ENCODE measurements at regions not wholly inside any gene's neighbourhood (a gene's known extent, or its start where the extent isn't known, plus 50 kb on each side); places are given as distances from the start of the nearest gene placed in this dataset.

DNA sequence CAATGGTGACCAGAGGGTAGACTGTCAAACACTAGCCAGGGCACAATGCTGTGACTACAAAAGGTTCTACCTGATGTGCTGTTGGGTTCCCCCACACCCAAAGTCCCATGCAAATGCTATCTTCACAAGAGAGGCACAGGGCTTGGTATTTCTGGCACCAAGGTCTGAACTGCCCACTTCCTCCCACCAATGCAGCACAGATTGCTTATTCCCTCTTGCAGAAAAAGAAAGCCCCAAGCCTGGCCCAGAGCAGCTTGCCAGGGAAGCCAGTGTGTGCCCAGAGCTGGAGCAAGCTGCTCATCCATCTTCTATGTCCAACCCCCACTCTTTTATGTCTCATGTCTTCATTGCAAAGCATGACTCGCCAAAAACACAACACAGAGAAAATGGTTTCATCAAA is 149.4 kb upstream of the CAMK1G start:
- Histone ChIP-seq H2AFZ (ENCODE audit: low read depth, low read length) (no peak overlapping the region), H3K4me1 (ENCODE audit: insufficient read depth, low read length) (no peaks in the 10 kb centered on the region), H3K27me3 (ENCODE audit: insufficient read depth, low read length) (no peaks in the 10 kb centered on the region), H3K4me3 (ENCODE audit: low read length) (no peak overlapping the region), H3K36me3 (ENCODE audit: insufficient read depth, low read length) (no peaks in the 10 kb centered on the region), H3K9me3 (ENCODE audit: low read length) (no peaks in the 10 kb centered on the region)

DNA sequence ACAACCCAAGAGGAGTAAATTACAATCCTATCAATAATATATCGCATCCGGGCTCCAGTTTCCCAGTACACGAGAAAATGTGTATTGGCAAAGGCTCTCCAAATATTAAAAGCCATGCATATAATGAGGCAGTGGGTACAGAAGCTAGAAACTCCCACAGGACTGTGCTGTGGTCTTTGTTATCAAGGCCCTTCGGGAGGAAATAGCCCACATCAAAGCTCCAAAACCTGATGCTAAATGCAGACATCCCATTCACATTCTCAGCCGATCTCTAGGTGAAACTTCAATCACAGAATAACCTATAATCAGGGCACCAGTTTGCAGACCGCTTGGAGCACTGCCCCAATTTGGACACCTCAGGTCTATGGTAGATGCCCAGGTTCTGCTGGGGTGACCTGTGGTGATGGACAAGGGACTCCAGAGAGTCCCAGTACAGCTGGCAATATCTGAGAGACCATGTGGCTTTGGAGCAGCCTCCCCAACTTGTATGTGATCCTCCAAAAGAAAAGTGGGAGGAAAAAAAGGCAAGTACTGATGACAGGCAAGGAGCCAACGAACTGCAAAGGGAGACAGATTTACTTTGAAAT is 148.8 kb upstream of the CAMK1G start:
- H3K4me3 ChIP-seq (ENCODE audit: low read length), result no peak overlapping the region
- H3K36me3 ChIP-seq (ENCODE audit: insufficient read depth, low read length), result no peaks in the 10 kb centered on the region
- H3K27me3 ChIP-seq (ENCODE audit: insufficient read depth, low read length), result no peaks in the 10 kb centered on the region
- no peaks in the 10 kb centered on the region for H3K9me3 ChIP-seq (ENCODE audit: low read length)
- H2AFZ ChIP-seq (ENCODE audit: low read depth, low read length), result no peak overlapping the region
- no peaks in the 10 kb centered on the region for H3K4me1 ChIP-seq (ENCODE audit: insufficient read depth, low read length)

DNA sequence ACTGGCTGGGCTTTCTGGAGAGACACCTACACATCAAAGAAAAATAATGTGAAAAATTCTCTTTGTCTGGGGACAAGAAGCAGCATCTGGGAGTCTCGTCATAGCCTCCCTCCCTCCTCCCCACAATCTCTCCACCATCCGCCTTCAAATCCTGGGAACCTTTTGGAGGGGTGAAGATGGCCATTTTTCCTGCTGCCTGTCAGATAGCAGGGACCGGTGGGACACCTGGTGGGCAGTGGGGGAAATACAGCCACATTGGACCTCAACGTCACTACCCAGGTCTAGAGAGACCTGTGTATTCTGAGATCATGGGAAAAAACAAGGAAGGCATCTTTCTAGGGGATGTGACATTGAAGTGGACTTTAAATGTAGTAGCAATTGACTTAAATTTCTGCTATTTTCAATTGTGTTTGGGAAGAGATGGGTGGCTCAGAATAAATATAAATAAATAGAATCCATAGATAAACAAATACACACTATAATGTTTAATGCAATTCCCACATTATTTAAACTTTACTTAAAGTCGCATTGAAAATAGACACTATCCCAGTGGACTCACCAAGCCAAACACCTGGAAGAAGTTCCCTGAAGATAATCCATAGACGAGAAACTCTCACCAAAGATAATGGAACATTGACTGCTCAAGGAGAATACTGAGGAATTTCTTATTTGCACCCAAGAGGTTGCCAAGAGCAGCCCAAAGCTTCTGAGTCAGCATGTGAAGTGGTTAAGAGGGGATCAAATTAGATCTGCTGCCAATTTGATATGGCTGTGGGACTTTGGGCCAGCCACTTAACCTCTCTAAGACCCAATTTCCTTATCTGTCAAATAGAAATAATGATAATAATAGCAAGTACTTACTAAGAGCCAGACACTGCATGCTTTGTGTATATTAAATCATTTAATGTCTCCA is 147.6 kb upstream of the CAMK1G start:
- H3K4me3 ChIP-seq (ENCODE audit: low read length), result no peak overlapping the region
- no peaks in the 10 kb centered on the region for H3K4me1 ChIP-seq (ENCODE audit: insufficient read depth, low read length)
- H3K36me3 ChIP-seq (ENCODE audit: insufficient read depth, low read length), result no peaks in the 10 kb centered on the region
- H2AFZ ChIP-seq (ENCODE audit: low read depth, low read length), result no peak overlapping the region
- H3K9me3 ChIP-seq (ENCODE audit: low read length), result no peaks in the 10 kb centered on the region
- no peaks in the 10 kb centered on the region for H3K27me3 ChIP-seq (ENCODE audit: insufficient read depth, low read length)

DNA sequence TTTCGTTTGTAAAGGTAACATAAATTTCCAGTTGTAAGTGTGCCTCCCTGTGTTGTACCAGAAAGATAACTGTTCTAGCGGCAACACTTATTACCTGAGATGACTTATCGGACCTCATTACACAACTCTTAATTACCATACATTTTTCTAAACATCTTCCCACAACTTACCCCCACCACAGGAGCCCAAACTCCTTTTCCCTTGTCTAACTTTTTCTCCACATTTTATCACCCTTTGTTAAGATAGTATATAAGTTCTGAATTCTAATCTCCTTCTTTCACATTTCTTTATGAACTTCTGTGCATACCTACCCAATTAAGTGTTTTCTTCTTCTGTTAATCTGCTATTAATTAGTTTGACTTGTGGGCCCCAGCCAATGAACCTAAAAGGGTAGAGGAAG is 143.7 kb upstream of the CAMK1G start:
- Histone ChIP-seq H3K36me3 (ENCODE audit: insufficient read depth, low read length) (no peaks in the 10 kb centered on the region), H3K27me3 (ENCODE audit: insufficient read depth, low read length) (no peaks in the 10 kb centered on the region), H3K4me3 (ENCODE audit: low read length) (no peak overlapping the region), H3K9me3 (ENCODE audit: low read length) (no peaks in the 10 kb centered on the region), H2AFZ (ENCODE audit: low read depth, low read length) (no peak overlapping the region), H3K4me1 (ENCODE audit: insufficient read depth, low read length) (no peaks in the 10 kb centered on the region)

DNA sequence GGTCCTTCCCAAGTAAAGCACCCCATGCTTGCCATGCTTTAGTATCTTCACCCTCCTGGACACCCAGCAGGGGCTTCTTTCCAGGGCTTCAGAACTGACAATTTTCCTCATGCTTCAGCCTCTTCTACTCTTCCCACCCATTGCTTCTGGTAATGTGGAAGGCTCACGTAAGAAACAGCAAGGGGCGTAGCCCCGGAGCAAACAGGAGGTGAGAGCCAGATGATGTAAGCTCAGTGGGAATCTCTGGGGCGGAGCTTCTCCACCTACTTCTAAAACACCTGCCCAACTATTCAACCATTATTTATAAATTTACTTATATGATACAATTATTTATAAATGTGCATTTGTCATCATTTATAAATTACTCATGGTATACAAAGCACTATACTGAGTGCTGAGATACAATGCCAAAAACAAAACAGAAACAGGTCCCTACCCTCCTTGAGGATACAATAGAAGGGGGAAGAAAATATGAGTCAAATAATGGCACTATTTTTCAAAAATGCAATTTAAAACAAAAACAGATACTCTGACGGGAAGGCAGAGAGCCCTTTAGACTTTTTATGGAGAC is 140.1 kb upstream of the CAMK1G start:
- Histone ChIP-seq H3K27me3 (ENCODE audit: insufficient read depth, low read length) (no peaks in the 10 kb centered on the region), H2AFZ (ENCODE audit: low read depth, low read length) (no peak overlapping the region), H3K9me3 (ENCODE audit: low read length) (no peaks in the 10 kb centered on the region), H3K4me1 (ENCODE audit: insufficient read depth, low read length) (no peaks in the 10 kb centered on the region), H3K4me3 (ENCODE audit: low read length) (no peak overlapping the region), H3K36me3 (ENCODE audit: insufficient read depth, low read length) (no peaks in the 10 kb centered on the region)

DNA sequence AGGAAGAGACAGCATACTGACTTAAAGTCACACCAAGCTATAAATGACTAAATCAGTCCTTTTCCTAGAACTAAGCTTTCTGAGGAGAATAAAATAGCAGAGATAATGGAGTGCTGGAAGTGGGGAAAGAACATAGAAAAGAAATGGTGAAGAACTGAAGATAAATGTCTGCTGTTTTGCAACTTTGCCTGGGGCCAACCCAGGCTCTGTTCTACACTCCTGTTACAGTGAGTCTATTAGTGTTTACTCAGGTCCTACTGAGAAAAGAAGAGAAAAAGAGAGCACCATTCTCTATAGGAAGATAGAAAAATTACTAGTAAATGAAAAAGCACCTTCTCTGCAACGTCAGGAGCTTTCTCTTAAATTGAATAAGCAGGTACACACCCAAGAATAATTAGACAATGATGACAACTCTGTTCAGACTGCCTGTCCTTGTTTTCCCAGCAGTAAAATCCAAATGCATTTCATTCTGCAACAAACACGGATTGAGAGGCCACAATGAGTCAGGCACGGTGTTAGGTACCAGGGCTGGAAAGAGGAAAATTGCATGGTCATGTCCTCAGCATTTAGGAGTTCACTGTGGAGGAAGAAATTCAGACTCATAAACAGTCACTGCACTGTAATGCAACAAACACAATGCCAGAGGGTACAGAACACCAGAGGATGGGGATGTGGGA is 139.4 kb upstream of the CAMK1G start:
- no peak overlapping the region for H2AFZ ChIP-seq (ENCODE audit: low read depth, low read length)
- H3K36me3 ChIP-seq (ENCODE audit: insufficient read depth, low read length), result no peaks in the 10 kb centered on the region
- H3K4me3 ChIP-seq (ENCODE audit: low read length), result no peak overlapping the region
- no peaks in the 10 kb centered on the region for H3K27me3 ChIP-seq (ENCODE audit: insufficient read depth, low read length)
- H3K9me3 ChIP-seq (ENCODE audit: low read length), result no peaks in the 10 kb centered on the region
- no peaks in the 10 kb centered on the region for H3K4me1 ChIP-seq (ENCODE audit: insufficient read depth, low read length)

DNA sequence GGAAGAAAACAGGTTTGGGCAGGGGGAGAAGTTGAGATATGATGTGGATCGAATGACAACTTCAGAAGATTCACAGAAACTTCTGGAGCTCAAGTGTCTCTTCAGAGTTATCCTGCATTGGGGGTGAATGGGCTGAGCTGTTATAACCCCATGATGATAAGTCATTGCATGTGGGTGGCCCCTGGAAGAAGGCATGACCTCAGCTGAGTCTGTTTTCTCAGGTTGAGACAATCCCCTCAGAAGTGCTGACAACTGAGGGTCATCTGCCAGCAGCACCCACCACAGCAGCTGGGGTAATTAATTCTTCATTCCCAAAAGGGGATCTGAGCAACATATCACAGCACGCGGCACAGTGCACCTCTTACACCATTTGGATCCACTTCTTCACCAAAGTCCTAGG is 138.6 kb upstream of the CAMK1G start:
- Histone ChIP-seq H3K4me1 (ENCODE audit: insufficient read depth, low read length) (no peaks in the 10 kb centered on the region), H2AFZ (ENCODE audit: low read depth, low read length) (no peak overlapping the region), H3K36me3 (ENCODE audit: insufficient read depth, low read length) (no peaks in the 10 kb centered on the region), H3K9me3 (ENCODE audit: low read length) (no peaks in the 10 kb centered on the region), H3K4me3 (ENCODE audit: low read length) (no peak overlapping the region), H3K27me3 (ENCODE audit: insufficient read depth, low read length) (no peaks in the 10 kb centered on the region)

DNA sequence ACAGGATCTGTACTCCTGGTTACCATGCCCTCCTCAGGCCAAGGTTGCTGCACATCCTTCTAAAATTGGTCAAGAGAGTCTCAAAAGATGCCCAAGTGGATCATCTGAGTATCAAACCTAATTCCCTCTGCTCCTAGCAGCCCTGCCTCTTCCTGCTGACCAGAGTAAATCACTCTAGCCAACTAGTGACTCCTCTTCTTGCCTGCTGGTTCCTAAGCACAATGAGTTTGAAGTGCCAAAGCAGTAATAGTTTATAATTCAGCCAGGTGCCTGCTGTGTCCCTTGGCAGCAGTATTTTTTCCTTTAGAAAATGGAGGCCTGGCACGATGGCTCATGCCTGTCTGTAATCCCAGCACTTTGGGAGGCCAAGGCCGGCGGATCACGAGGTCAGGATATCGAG is 137.9 kb upstream of the CAMK1G start:
- Histone ChIP-seq H3K4me3 (ENCODE audit: low read length) (no peak overlapping the region), H3K4me1 (ENCODE audit: insufficient read depth, low read length) (no peaks in the 10 kb centered on the region), H3K27me3 (ENCODE audit: insufficient read depth, low read length) (no peaks in the 10 kb centered on the region), H3K9me3 (ENCODE audit: low read length) (no peaks in the 10 kb centered on the region), H2AFZ (ENCODE audit: low read depth, low read length) (no peak overlapping the region), H3K36me3 (ENCODE audit: insufficient read depth, low read length) (no peaks in the 10 kb centered on the region)

DNA sequence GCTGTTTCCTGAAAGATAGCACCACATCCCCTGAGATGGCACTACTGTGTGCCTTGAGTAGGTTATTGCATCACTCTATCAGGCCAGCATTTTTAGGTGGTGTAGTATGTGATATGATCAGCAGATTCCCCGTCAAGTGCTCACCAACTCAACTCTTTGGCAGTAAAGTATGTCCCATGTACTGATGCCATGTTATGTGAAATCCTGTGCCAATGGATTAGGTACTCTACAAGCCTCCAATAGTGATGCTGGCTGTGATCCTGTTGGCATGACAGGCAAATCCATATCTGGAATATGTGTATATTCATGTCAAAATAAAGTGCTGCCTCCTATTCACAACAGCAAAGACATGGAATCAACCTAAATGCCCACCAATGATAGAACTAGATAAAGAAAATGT is 137.2 kb upstream of the CAMK1G start:
- Histone ChIP-seq H3K4me1 (ENCODE audit: insufficient read depth, low read length) (no peaks in the 10 kb centered on the region), H2AFZ (ENCODE audit: low read depth, low read length) (no peak overlapping the region), H3K36me3 (ENCODE audit: insufficient read depth, low read length) (no peaks in the 10 kb centered on the region), H3K4me3 (ENCODE audit: low read length) (no peak overlapping the region), H3K9me3 (ENCODE audit: low read length) (no peaks in the 10 kb centered on the region), H3K27me3 (ENCODE audit: insufficient read depth, low read length) (no peaks in the 10 kb centered on the region)

DNA sequence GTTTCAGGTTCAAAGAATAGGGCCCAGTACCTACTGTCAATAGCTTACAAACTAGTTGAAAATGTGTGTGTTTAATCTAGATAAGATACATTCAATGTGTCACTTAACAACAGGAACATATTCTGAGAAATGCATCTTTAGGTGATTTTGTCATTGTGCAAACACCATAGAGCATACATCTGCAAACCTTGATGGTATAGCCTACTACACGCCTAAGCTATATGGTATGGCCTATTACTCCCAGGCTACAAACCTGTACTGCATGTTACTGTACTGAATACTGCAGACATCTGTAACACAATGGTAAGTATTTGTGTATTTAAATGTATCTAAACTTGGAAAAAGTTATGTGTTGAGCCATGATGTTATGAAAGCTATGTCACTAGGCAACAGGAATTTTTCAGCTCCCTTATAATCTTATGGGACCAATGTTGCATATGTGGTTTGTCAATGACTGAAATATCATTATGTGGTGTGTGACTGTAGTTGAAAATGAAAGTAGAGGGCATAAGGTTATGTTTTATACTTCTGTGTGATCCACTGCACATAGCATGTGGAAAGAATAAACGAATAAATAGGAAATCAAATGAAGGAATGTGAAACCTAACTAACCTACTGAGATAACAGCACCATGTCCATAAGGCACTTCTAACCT is 129.0 kb upstream of the CAMK1G start:
- Histone ChIP-seq H3K4me3 (ENCODE audit: low read length) (no peak overlapping the region), H3K27me3 (ENCODE audit: insufficient read depth, low read length) (no peaks in the 10 kb centered on the region), H2AFZ (ENCODE audit: low read depth, low read length) (no peak overlapping the region), H3K4me1 (ENCODE audit: insufficient read depth, low read length) (no peaks in the 10 kb centered on the region), H3K9me3 (ENCODE audit: low read length) (no peaks in the 10 kb centered on the region), H3K36me3 (ENCODE audit: insufficient read depth, low read length) (no peaks in the 10 kb centered on the region)

DNA sequence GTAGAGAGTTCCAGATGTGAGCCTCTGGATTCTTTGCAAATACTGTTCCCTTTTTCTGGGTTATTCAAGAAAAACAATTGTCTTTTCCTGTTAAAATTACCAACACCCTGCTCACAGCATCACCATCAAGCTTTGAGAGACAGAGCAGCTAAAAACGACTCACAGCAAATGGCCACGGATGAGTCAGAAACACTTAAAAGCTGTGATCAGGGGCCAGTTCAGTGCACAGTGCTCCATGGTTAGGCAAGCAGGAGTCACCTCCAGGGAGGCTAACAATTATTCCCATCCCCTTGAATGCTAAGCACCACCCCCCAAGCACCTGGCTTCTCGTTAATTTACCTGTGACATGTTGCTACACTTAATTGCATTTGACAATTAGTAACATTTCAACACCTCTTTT is 128.4 kb upstream of the CAMK1G start:
- Histone ChIP-seq H3K36me3 (ENCODE audit: insufficient read depth, low read length) (no peaks in the 10 kb centered on the region), H3K4me3 (ENCODE audit: low read length) (no peak overlapping the region), H3K4me1 (ENCODE audit: insufficient read depth, low read length) (no peaks in the 10 kb centered on the region), H3K27me3 (ENCODE audit: insufficient read depth, low read length) (no peaks in the 10 kb centered on the region), H3K9me3 (ENCODE audit: low read length) (no peaks in the 10 kb centered on the region), H2AFZ (ENCODE audit: low read depth, low read length) (no peak overlapping the region)

DNA sequence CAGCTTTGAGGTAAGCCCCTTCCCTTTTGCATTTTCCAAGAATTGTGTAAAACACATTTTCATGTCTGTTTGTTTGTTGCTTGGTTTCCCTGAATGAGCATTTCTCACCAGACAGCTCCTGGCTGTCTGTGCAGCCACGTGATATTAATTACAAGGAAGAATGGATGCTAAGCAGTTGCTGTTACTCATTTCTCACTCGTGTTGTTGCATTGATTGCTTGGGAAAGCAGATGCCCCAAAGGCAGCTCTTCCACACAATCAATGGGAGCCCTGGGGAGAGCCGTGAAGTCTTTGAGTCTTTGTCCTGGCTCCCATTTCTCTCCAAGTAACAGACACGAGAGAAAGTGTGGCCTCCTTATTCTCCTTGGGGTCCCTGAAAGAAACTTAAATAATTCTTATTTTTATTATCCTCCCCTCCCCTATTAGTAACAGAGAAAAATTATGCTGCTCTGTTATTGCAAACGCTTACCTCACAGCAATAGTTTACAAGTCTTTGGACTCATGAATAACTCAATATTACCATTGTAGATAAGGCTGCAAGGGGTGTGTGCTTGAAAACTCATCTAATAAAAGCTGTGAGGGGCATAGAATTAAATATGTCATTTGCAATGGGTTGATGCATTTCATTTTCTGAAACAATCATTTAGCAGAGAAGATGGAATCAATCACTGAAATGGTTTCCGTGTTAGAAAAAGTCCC is 127.7 kb upstream of the CAMK1G start:
- no peaks in the 10 kb centered on the region for H3K36me3 ChIP-seq (ENCODE audit: insufficient read depth, low read length)

More for the DNA sequence above, 127.7 kb upstream of the CAMK1G start:
- H3K4me1 ChIP-seq (ENCODE audit: insufficient read depth, low read length), result no peaks in the 10 kb centered on the region
- no peaks in the 10 kb centered on the region for H3K27me3 ChIP-seq (ENCODE audit: insufficient read depth, low read length)
- no peak overlapping the region for H2AFZ ChIP-seq (ENCODE audit: low read depth, low read length)
- H3K4me3 ChIP-seq (ENCODE audit: low read length), result no peak overlapping the region
- no peaks in the 10 kb centered on the region for H3K9me3 ChIP-seq (ENCODE audit: low read length)
